ENCODE measurements at regions not wholly inside any gene's neighbourhood (a gene's known extent, or its start where the extent isn't known, plus 50 kb on each side); places are given as distances from the start of the nearest gene placed in this dataset.

DNA sequence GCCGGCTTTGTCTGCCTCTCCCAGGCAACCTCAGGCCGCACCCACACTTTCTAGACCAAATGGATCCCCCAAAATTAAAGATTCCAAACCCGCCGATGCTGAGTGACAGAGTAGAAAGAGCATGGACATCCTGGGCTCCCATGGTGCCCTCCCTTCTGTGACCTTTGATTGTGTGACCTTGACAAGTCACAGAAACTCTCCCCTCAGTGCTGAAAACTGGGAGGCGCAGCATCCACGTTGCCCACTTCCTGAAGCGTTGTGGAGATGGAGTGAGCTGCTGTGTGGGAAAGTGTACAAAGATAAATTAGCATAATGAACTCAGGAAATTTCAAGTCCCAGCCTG lies 74.4 kb upstream of the MFGE8 start:
- 76% methylated on average over 7 of the region's 7 CpGs for WGBS (ENCODE audit: insufficient coverage)
- TF ChIP-seq CTCF (IDR thresholded peaks at IDR 0.05), result no peak
- Mint-ChIP-seq H3K4me3 (no peak overlapping the region), H3K4me1 (no peaks in the 10 kb centered on the region), H3K27ac (no peak overlapping the region), H3K36me3 (no peaks in the 10 kb centered on the region), H3K9me3 (no peaks in the 10 kb centered on the region), H3K27me3 (ENCODE audit: low read depth in 2 of 2) (peaks cover 16 to 19% of the 10 kb centered on the region in 2 donors)
- no peaks in the 10 kb centered on the region for H3K9me3 ChIP-seq (ENCODE audit: control insufficient read depth, insufficient read depth, low read length)
- intact Hi-C loops (cut with micrococcal nuclease), result no loop called here
- H3K4me1 ChIP-seq (ENCODE audit: control insufficient read depth, insufficient read depth, low read length), result peaks cover 2% of the 10 kb centered on the region
- no peaks in the 10 kb centered on the region for H3K27me3 ChIP-seq (ENCODE audit: control insufficient read depth, insufficient read depth, low read length)
- no peak overlapping the region for H3K27ac ChIP-seq (ENCODE audit: low read length)
- H3K4me3 ChIP-seq (ENCODE audit: low read length), result no peak overlapping the region
- DNase-seq (no peak), ATAC-seq (no peak)
- H3K36me3 ChIP-seq (ENCODE audit: control insufficient read depth, insufficient read depth, low read length), result no peaks in the 10 kb centered on the region

GRCh38 chr15:88987934-88988671 lies 74.9 kb upstream of the MFGE8 start:
- H3K27ac Mint-ChIP-seq, result no peak overlapping the region

DNA sequence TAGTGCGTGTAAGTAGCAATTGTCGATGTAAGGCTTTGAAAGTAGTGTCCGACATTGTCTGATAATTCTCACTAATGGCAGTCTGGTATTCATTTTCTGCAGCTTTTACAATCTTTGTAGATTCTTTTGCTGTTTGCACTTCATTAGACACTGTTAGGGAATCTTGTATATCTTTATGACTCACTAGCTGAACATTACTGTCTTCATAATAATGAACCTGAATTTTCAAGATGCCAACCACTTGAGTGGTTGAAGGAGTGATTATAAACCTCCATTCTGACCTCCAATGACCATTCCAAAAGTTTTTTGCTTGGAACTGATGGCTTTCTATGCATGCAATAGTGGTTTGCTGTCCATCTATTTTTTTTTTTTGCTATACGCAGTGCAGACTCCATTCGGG lies 76.4 kb upstream of the MFGE8 start:
- Mint-ChIP-seq H3K4me1 (no peaks in the 10 kb centered on the region), H3K36me3 (no peaks in the 10 kb centered on the region), H3K27ac (no peak overlapping the region), H3K9me3 (no peaks in the 10 kb centered on the region), H3K27me3 (ENCODE audit: low read depth in 2 of 2) (peaks cover 16 to 19% of the 10 kb centered on the region in 2 donors), H3K4me3 (no peak overlapping the region)
- no peak overlapping the region for H3K27ac ChIP-seq (ENCODE audit: low read length)
- H3K36me3 ChIP-seq (ENCODE audit: control insufficient read depth, insufficient read depth, low read length), result no peaks in the 10 kb centered on the region
- no peak for TF ChIP-seq CTCF (IDR thresholded peaks at IDR 0.05)
- H3K27me3 ChIP-seq (ENCODE audit: control insufficient read depth, insufficient read depth, low read length), result no peaks in the 10 kb centered on the region
- H3K4me1 ChIP-seq (ENCODE audit: control insufficient read depth, insufficient read depth, low read length), result no peaks in the 10 kb centered on the region
- no peak overlapping the region for H3K4me3 ChIP-seq (ENCODE audit: low read length)
- ATAC-seq (no peak), DNase-seq (no peak)
- WGBS (ENCODE audit: insufficient coverage), result 94% methylated on average over 5 of the region's 5 CpGs
- intact Hi-C loops (cut with micrococcal nuclease), result no loop called here
- no peaks in the 10 kb centered on the region for H3K9me3 ChIP-seq (ENCODE audit: control insufficient read depth, insufficient read depth, low read length)

More at GRCh38 chr15:88987934-88988671, 74.9 kb upstream of the MFGE8 start:
- H3K4me1 ChIP-seq (ENCODE audit: control insufficient read depth, insufficient read depth, low read length), result no peaks in the 10 kb centered on the region
- DNase-seq, result no peak
- no peak overlapping the region for H3K27ac ChIP-seq (ENCODE audit: low read length)
- no peaks in the 10 kb centered on the region for H3K9me3 ChIP-seq (ENCODE audit: control insufficient read depth, insufficient read depth, low read length)
- H3K4me3 Mint-ChIP-seq, result no peak overlapping the region
- H3K27me3 Mint-ChIP-seq (ENCODE audit: low read depth in 2 of 2), result peaks cover 16 to 19% of the 10 kb centered on the region in 2 donors
- ATAC-seq, result no peak
- 47% methylated on average over 7 of the region's 8 CpGs for WGBS (ENCODE audit: insufficient coverage)
- H3K36me3 ChIP-seq (ENCODE audit: control insufficient read depth, insufficient read depth, low read length), result no peaks in the 10 kb centered on the region
- no peaks in the 10 kb centered on the region for H3K27me3 ChIP-seq (ENCODE audit: control insufficient read depth, insufficient read depth, low read length)
- H3K4me1 Mint-ChIP-seq, result no peaks in the 10 kb centered on the region
- no peak overlapping the region for H3K4me3 ChIP-seq (ENCODE audit: low read length)
- intact Hi-C loops (cut with micrococcal nuclease), result no loop called here
- H3K36me3 Mint-ChIP-seq, result no peaks in the 10 kb centered on the region
- TF ChIP-seq CTCF (IDR thresholded peaks at IDR 0.05), result no peak
- no peaks in the 10 kb centered on the region for H3K9me3 Mint-ChIP-seq

DNA sequence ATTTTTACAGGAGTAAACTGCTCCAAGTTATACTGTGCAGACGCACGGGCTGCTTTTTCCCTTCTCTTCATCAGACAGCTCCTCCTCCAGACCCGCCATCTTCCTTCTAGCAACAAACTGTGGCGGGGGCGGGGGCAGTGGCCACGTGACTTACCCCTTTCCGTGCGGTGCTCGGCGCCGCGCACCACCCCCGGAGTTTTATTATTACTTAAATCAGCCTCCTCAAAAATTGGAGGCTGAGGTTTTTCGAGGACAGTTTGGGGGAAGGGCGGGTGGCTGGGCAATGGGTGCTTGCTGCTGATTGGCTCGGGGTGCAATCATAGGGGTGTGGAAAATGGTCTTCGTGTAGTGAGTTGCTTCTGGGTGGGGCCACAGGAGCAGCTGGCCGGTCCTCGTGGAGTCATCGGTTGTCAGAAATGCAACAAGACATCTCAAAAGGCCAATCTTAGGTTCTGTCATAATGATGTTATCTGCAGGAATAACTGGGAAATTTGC lies 77.1 kb upstream of the MFGE8 start:
- no peak overlapping the region for H3K27ac ChIP-seq (ENCODE audit: low read length)
- no peaks in the 10 kb centered on the region for H3K9me3 ChIP-seq (ENCODE audit: control insufficient read depth, insufficient read depth, low read length)
- H3K27me3 ChIP-seq (ENCODE audit: control insufficient read depth, insufficient read depth, low read length), result no peaks in the 10 kb centered on the region
- no peaks in the 10 kb centered on the region for H3K36me3 ChIP-seq (ENCODE audit: control insufficient read depth, insufficient read depth, low read length)
- no peak for TF ChIP-seq CTCF (IDR thresholded peaks at IDR 0.05)
- no peaks in the 10 kb centered on the region for H3K4me1 Mint-ChIP-seq
- no peaks in the 10 kb centered on the region for H3K9me3 Mint-ChIP-seq
- no peaks in the 10 kb centered on the region for H3K36me3 Mint-ChIP-seq
- H3K4me3 Mint-ChIP-seq, result no peak overlapping the region
- intact Hi-C loops (cut with micrococcal nuclease), result no loop called here
- no peaks in the 10 kb centered on the region for H3K4me1 ChIP-seq (ENCODE audit: control insufficient read depth, insufficient read depth, low read length)
- peaks cover 16 to 19% of the 10 kb centered on the region in 2 donors for H3K27me3 Mint-ChIP-seq (ENCODE audit: low read depth in 2 of 2)
- no peak overlapping the region for H3K27ac Mint-ChIP-seq
- no peak for ATAC-seq
- 92% methylated on average over 18 of the region's 20 CpGs for WGBS (ENCODE audit: insufficient coverage)
- DNase-seq, result no peak
- H3K4me3 ChIP-seq (ENCODE audit: low read length), result no peak overlapping the region

Data from natural killer cell (primary cell).